Fibroblast of lung (primary cell): ENCODE measurements at regions not wholly inside any gene's neighbourhood (a gene's known extent, or its start where the extent isn't known, plus 50 kb on each side); places are given as distances from the start of the nearest gene placed in this dataset.

Experiments
- CTCF ChIP-seq, 2 donors: IDR thresholded peaks in 1 of 2; conservative IDR thresholded peaks in 1 of 2; 1 replicate in 1 of 2; 2 replicates in 1 of 2; pipeline ENCODE4 v1.5.1; 2011 to 2012; ENCODE audit warnings: low read length in 2 of 2, control low read depth in 1 of 2, inconsistent platforms in 1 of 2, low read depth in 1 of 2, mild to moderate bottlenecking in 1 of 2
- EZH2 ChIP-seq: IDR thresholded peaks from 2 replicates; pipeline ENCODE4 v1.5.1; 2012; ENCODE audit warnings: low read length, control low read depth, mild to moderate bottlenecking; ENCODE audit errors: missing control alignments

GRCh38 chr10:95134490-95134889, 59.5 kb upstream of the ACSM6 start:
- TF ChIP-seq CTCF (conservative IDR thresholded peaks at IDR 0.05 in 1 of 2, IDR thresholded peaks at IDR 0.05 in 1 of 2; ENCODE audit: low read depth in 1 of 2, low read length in 2 of 2) (no peak), EZH2 (no peak)
